ENCODE measurements at regions not wholly inside any gene's neighbourhood (a gene's known extent, or its start where the extent isn't known, plus 50 kb on each side); places are given as distances from the start of the nearest gene placed in this dataset.

GRCh38 chr11:32171445-32171844 is 80.6 kb downstream of the RCN1 start:
- no peak overlapping the region for H3K4me3 ChIP-seq (replicated peaks in 1 of 3; ENCODE audit: low read depth in 2 of 3, low read length in 3 of 3)
- no peak overlapping the region for H3K27ac Mint-ChIP-seq

GRCh38 chr11:32172041-32172847 is 81.4 kb downstream of the RCN1 start:
- no peak overlapping the region for H3K4me3 ChIP-seq (replicated peaks in 1 of 3; ENCODE audit: low read depth in 2 of 3, low read length in 3 of 3)
- Mint-ChIP-seq H3K4me3 (no peak overlapping the region), H3K36me3 (no peaks in the 10 kb centered on the region), H3K9me3 (no peaks in the 10 kb centered on the region), H3K27me3 (ENCODE audit: low read depth in 3 of 3) (peaks cover 3 to 11% (median 4%) of the 10 kb centered on the region in 3 donors), H3K4me1 (no peaks in the 10 kb centered on the region), H3K27ac (peak overlapping the region in 1 of 7 donors; percentile 26)
- intact Hi-C loops (cut with micrococcal nuclease): no loop called here
- WGBS (ENCODE audit: insufficient coverage): 67% methylated on average over 3 of the region's 9 CpGs
- H3K4me1 ChIP-seq (ENCODE audit: control insufficient read depth in 1 of 2, insufficient read depth in 2 of 2, low read length in 2 of 2): no peaks in the 10 kb centered on the region
- no peaks in the 10 kb centered on the region for H3K9me3 ChIP-seq (replicated peaks in 1 of 2; ENCODE audit: control insufficient read depth in 1 of 2, insufficient read depth in 1 of 2, low read length in 2 of 2)
- no peak overlapping the region for H3K4me2 ChIP-seq (replicated peaks; ENCODE audit: extremely low read depth, low read length, poor library complexity, severe bottlenecking)
- no peaks in the 10 kb centered on the region for H3K36me3 ChIP-seq (replicated peaks in 1 of 2; ENCODE audit: control insufficient read depth in 1 of 2, insufficient read depth in 2 of 2, low read length in 2 of 2)
- no peak for DNase-seq
- no peak for TF ChIP-seq CTCF (IDR thresholded peaks at IDR 0.05)
- H4K20me1 ChIP-seq (ENCODE audit: insufficient read depth, low read length): no peaks in the 10 kb centered on the region
- no peaks in the 10 kb centered on the region for H3K79me2 ChIP-seq (ENCODE audit: insufficient read depth, low read length)
- no peaks in the 10 kb centered on the region for H3K27me3 ChIP-seq (ENCODE audit: control insufficient read depth in 2 of 2, insufficient read depth in 2 of 2, low read length in 2 of 2)
- H2AFZ ChIP-seq (ENCODE audit: insufficient read depth, low read depth, low read length, poor library complexity, severe bottlenecking): no peak overlapping the region
- H3K27ac ChIP-seq (ENCODE audit: low read depth in 1 of 2, low read length in 2 of 2): no peak overlapping the region
- no peak overlapping the region for H3K9ac ChIP-seq (ENCODE audit: insufficient read depth, low read length, poor library complexity, severe bottlenecking)

More at GRCh38 chr11:32171445-32171844, 80.6 kb downstream of the RCN1 start:
- no peak for DNase-seq
- Mint-ChIP-seq H3K9me3 (no peaks in the 10 kb centered on the region), H3K4me1 (no peaks in the 10 kb centered on the region), H3K4me3 (no peak overlapping the region), H3K36me3 (no peaks in the 10 kb centered on the region), H3K27me3 (ENCODE audit: low read depth in 3 of 3) (peaks cover 3 to 11% (median 4%) of the 10 kb centered on the region in 3 donors)
- Histone ChIP-seq H2AFZ (ENCODE audit: insufficient read depth, low read depth, low read length, poor library complexity, severe bottlenecking) (no peak overlapping the region), H3K4me1 (ENCODE audit: control insufficient read depth in 1 of 2, insufficient read depth in 2 of 2, low read length in 2 of 2) (no peaks in the 10 kb centered on the region), H3K9ac (ENCODE audit: insufficient read depth, low read length, poor library complexity, severe bottlenecking) (no peak overlapping the region), H4K20me1 (ENCODE audit: insufficient read depth, low read length) (no peaks in the 10 kb centered on the region), H3K27ac (ENCODE audit: low read depth in 1 of 2, low read length in 2 of 2) (no peak overlapping the region), H3K27me3 (ENCODE audit: control insufficient read depth in 2 of 2, insufficient read depth in 2 of 2, low read length in 2 of 2) (no peaks in the 10 kb centered on the region), H3K79me2 (ENCODE audit: insufficient read depth, low read length) (no peaks in the 10 kb centered on the region), H3K36me3 (replicated peaks in 1 of 2; ENCODE audit: control insufficient read depth in 1 of 2, insufficient read depth in 2 of 2, low read length in 2 of 2) (no peaks in the 10 kb centered on the region), H3K4me2 (replicated peaks; ENCODE audit: extremely low read depth, low read length, poor library complexity, severe bottlenecking) (no peak overlapping the region), H3K9me3 (replicated peaks in 1 of 2; ENCODE audit: control insufficient read depth in 1 of 2, insufficient read depth in 1 of 2, low read length in 2 of 2) (no peaks in the 10 kb centered on the region)
- 69% methylated on average over 2 of the region's 6 CpGs for WGBS (ENCODE audit: insufficient coverage)
- intact Hi-C loops (cut with micrococcal nuclease): no loop called here
- TF ChIP-seq CTCF (IDR thresholded peaks at IDR 0.05): no peak
